ENCODE measurements at regions not wholly inside any gene's neighbourhood (a gene's known extent, or its start where the extent isn't known, plus 50 kb on each side); places are given as distances from the start of the nearest gene placed in this dataset.

GRCh38 chr7:128168667-128169210, 72.3 kb upstream of the LEP start:
- TF ChIP-seq, protein P1, sequence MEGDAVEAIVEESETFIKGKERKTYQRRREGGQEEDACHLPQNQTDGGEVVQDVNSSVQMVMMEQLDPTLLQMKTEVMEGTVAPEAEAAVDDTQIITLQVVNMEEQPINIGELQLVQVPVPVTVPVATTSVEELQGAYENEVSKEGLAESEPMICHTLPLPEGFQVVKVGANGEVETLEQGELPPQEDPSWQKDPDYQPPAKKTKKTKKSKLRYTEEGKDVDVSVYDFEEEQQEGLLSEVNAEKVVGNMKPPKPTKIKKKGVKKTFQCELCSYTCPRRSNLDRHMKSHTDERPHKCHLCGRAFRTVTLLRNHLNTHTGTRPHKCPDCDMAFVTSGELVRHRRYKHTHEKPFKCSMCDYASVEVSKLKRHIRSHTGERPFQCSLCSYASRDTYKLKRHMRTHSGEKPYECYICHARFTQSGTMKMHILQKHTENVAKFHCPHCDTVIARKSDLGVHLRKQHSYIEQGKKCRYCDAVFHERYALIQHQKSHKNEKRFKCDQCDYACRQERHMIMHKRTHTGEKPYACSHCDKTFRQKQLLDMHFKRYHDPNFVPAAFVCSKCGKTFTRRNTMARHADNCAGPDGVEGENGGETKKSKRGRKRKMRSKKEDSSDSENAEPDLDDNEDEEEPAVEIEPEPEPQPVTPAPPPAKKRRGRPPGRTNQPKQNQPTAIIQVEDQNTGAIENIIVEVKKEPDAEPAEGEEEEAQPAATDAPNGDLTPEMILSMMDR (IDR thresholded peaks at IDR 0.05; ENCODE audit: extremely low read depth in 1 of 2, insufficient read depth in 1 of 2, low read depth in 1 of 2, low read length in 2 of 2): no peak
- TF ChIP-seq EZH2 (IDR thresholded peaks at IDR 0.05; ENCODE audit: borderline replicate concordance, low read depth, low read length, severe bottlenecking) (no peak), JUN (IDR thresholded peaks at IDR 0.05; ENCODE audit: borderline replicate concordance, insufficient read depth, insufficient read length, low read depth) (no peak), POLR2A (IDR thresholded peaks at IDR 0.05; ENCODE audit: low read depth, low read length) (no peak)
